ENCODE measurements at regions not wholly inside any gene's neighbourhood (a gene's known extent, or its start where the extent isn't known, plus 50 kb on each side); places are given as distances from the start of the nearest gene placed in this dataset.
"Not testable (repeated sequence)": the region's sequence is repeated elsewhere in the genome, so short reads cannot be mapped to it uniquely, and the experiment has no call there.

- DNase-seq (ENCODE audit: low read depth in 1 of 2, low spot score in 1 of 2), result no peak
- no peak for TF ChIP-seq REST (IDR thresholded peaks at IDR 0.05; ENCODE audit: insufficient replicate concordance, low read depth)
- no peak overlapping the region for H3K27ac ChIP-seq (replicated peaks)
These were observed 376.2 kb downstream of the CDH10 start for GRCh38 chr5:24268482-24269056.

GRCh38 chr5:24271702-24272118 is 373.1 kb downstream of the CDH10 start:
- not testable (repeated sequence) for H3K27ac ChIP-seq (replicated peaks); DNase-seq (ENCODE audit: low read depth in 1 of 2, low spot score in 1 of 2); H3K27me3 ChIP-seq (ENCODE audit: insufficient read depth, poor library complexity, severe bottlenecking); H3K4me3 ChIP-seq (replicated peaks; ENCODE audit: insufficient read depth, low read length)

More at GRCh38 chr5:24268482-24269056, 376.2 kb downstream of the CDH10 start:
- H3K27me3 ChIP-seq (ENCODE audit: insufficient read depth, poor library complexity, severe bottlenecking), result no peaks in the 10 kb centered on the region
- H3K4me3 ChIP-seq (replicated peaks; ENCODE audit: insufficient read depth, low read length), result no peak overlapping the region

DNA sequence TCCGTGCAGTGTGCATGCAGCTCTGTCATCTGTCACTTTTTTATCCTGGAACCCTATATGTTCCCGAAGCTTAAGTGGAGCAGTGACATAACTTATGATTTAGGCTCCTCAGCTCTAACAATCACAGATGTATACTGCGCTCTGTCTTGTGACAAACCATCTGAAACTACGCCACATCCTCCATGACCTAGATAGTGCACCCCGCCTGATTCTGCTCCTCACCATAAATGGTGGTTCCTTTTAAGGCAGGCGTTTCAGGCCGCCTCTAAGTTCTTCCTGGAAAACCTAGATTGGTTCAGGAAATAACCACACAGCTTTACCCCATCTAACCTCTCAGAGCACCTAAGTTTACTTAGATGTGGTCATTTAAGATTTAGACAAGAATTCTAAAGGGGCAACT is 372.0 kb downstream of the CDH10 start:
- no peak overlapping the region for H3K4me3 ChIP-seq (replicated peaks; ENCODE audit: insufficient read depth, low read length)
- TF ChIP-seq SPI1 (IDR thresholded peaks at IDR 0.05; ENCODE audit: borderline replicate concordance, low read depth) (no peak), POLR2AphosphoS5 (IDR thresholded peaks at IDR 0.05; ENCODE audit: low read depth) (no peak), REST (IDR thresholded peaks at IDR 0.05; ENCODE audit: insufficient replicate concordance, low read depth) (no peak), CTCF (IDR thresholded peaks at IDR 0.05; ENCODE audit: insufficient read depth, low read length) (no peak), GABPA (IDR thresholded peaks at IDR 0.05; ENCODE audit: low read depth) (no peak)
- H3K27me3 ChIP-seq (ENCODE audit: insufficient read depth, poor library complexity, severe bottlenecking), result no peaks in the 10 kb centered on the region
- H3K27ac ChIP-seq (replicated peaks), result no peak overlapping the region
- DNase-seq (ENCODE audit: low read depth in 1 of 2, low spot score in 1 of 2), result no peak

- no peak for TF ChIP-seq GABPA (IDR thresholded peaks at IDR 0.05; ENCODE audit: low read depth)
- no peak for TF ChIP-seq POLR2AphosphoS5 (IDR thresholded peaks at IDR 0.05; ENCODE audit: low read depth)
- no peak for TF ChIP-seq CTCF (IDR thresholded peaks at IDR 0.05; ENCODE audit: insufficient read depth, low read length)
- TF ChIP-seq SPI1 (IDR thresholded peaks at IDR 0.05; ENCODE audit: borderline replicate concordance, low read depth), result no peak
- no peak overlapping the region for H3K4me3 ChIP-seq (replicated peaks; ENCODE audit: insufficient read depth, low read length)
- H3K27ac ChIP-seq (replicated peaks), result no peak overlapping the region
- no peaks in the 10 kb centered on the region for H3K27me3 ChIP-seq (ENCODE audit: insufficient read depth, poor library complexity, severe bottlenecking)
- no peak for DNase-seq (ENCODE audit: low read depth in 1 of 2, low spot score in 1 of 2)
These were observed 364.6 kb downstream of the CDH10 start for GRCh38 chr5:24280215-24280614.

- TF ChIP-seq REST (IDR thresholded peaks at IDR 0.05; ENCODE audit: insufficient replicate concordance, low read depth), result no peak
- no peak for TF ChIP-seq GABPA (IDR thresholded peaks at IDR 0.05; ENCODE audit: low read depth)
- no peak for TF ChIP-seq SPI1 (IDR thresholded peaks at IDR 0.05; ENCODE audit: borderline replicate concordance, low read depth)
- no peak for TF ChIP-seq CTCF (IDR thresholded peaks at IDR 0.05; ENCODE audit: insufficient read depth, low read length)
- H3K4me3 ChIP-seq (replicated peaks; ENCODE audit: insufficient read depth, low read length), result no peak overlapping the region
- DNase-seq (ENCODE audit: low read depth in 1 of 2, low spot score in 1 of 2), result no peak
- no peaks in the 10 kb centered on the region for H3K27me3 ChIP-seq (ENCODE audit: insufficient read depth, poor library complexity, severe bottlenecking)
- H3K27ac ChIP-seq (replicated peaks), result no peak overlapping the region
These were observed 363.0 kb downstream of the CDH10 start for GRCh38 chr5:24281818-24282217.

Data from HL-60 (cell line).